Endothelial cell of umbilical vein (primary cell): ENCODE measurements at regions not wholly inside any gene's neighbourhood (a gene's known extent, or its start where the extent isn't known, plus 50 kb on each side); places are given as distances from the start of the nearest gene placed in this dataset.

Source experiments
- BruUV-seq: library from RNA; stranded (reverse); fragments of 400-500 nt; replicated peaks from 2 replicates; lab custom pipeline; 2021; lab: Mats Ljungman, UMichigan
- CTCF ChIA-PET: fragments of 300-600, 350-600 bp; sonication (Branson Sonifier 250); formaldehyde crosslinking; loops from one replicate; lab custom pipeline; 2021; ENCODE audit warnings: antibody characterized with exemption, inconsistent platforms; lab: Charles Lee
- POLR2A ChIA-PET: fragments of 300-600, 350-600 bp; sonication (Branson Sonifier 250); formaldehyde crosslinking; loops from one replicate; lab custom pipeline; 2021; ENCODE audit warnings: antibody characterized with exemption, inconsistent platforms; lab: Charles Lee
- DNase-seq: peaks from one replicate; pipeline ENCODE4 v3.0.0-alpha.2; 2011; ENCODE audit warnings: low read depth, low spot score
- FAIRE-seq: peaks from 2 replicates; lab custom pipeline; 2011; peaks lifted over from hg19 to GRCh38; lab: Jason Lieb, UNC
- H2AFZ ChIP-seq: 2 replicates; pipeline ENCODE4 v1.6.0; 2012; ENCODE audit warnings: low read depth, low read length, control low read depth, inconsistent platforms
- H3K27ac ChIP-seq: 2 replicates; pipeline ENCODE4 v1.5.1; 2011; ENCODE audit warnings: low read depth, mild to moderate bottlenecking, control low read depth, low read length, moderate library complexity; ENCODE audit not compliant: insufficient read depth
- H3K27me3 ChIP-seq, 2 experiments: 2 replicates each; pipeline versions ENCODE4 v1.6.0 to v1.6.1; 2011; ENCODE audit warnings: low read length in 2 of 2, mixed read lengths in 1 of 2; ENCODE audit not compliant: control insufficient read depth in 2 of 2, insufficient read depth in 2 of 2
- H3K36me3 ChIP-seq, 2 experiments: 2 replicates in 1 of 2; 3 replicates in 1 of 2; pipeline ENCODE4 v1.5.1; 2011; ENCODE audit warnings: low read length in 2 of 2, mild to moderate bottlenecking in 1 of 2, moderate library complexity in 1 of 2; ENCODE audit not compliant: control insufficient read depth in 2 of 2, insufficient read depth in 2 of 2; ENCODE audit errors: extremely low read depth in 1 of 2
- H3K4me1 ChIP-seq: 3 replicates; pipeline ENCODE4 v1.5.1; 2011; ENCODE audit warnings: mild to moderate bottlenecking, low read length; ENCODE audit not compliant: control insufficient read depth, insufficient read depth; ENCODE audit errors: extremely low read depth
- H3K4me2 ChIP-seq: 2 replicates; pipeline ENCODE4 v1.6.1; 2011; ENCODE audit warnings: low read length, control low read depth, mixed read lengths; ENCODE audit not compliant: insufficient read depth
- H3K4me3 ChIP-seq, 3 experiments: fragments of 200-600 bp in 1 of 3; sonication (generic), shearing (Covaris generic) in 1 of 3; replicated peaks in 1 of 3; 2 replicates each; pipeline ENCODE4 v1.5.1; 2011 to 2016; ENCODE audit warnings: control low read depth in 3 of 3, low read length in 3 of 3, mild to moderate bottlenecking in 2 of 3, inconsistent platforms in 1 of 3, low read depth in 1 of 3, moderate library complexity in 1 of 3; ENCODE audit not compliant: insufficient read depth in 1 of 3
- H3K79me2 ChIP-seq: 2 replicates; pipeline ENCODE4 v1.6.0; 2012; ENCODE audit warnings: low read length, inconsistent platforms; ENCODE audit not compliant: control insufficient read depth, insufficient read depth
- H3K9ac ChIP-seq: replicated peaks from 2 replicates; pipeline ENCODE3; 2011; ENCODE audit warnings: low read length, control low read depth; ENCODE audit not compliant: insufficient read depth; ENCODE audit errors: extremely low read depth
- H3K9me1 ChIP-seq: replicated peaks from 3 replicates; pipeline ENCODE4 v1.6.0; 2011; ENCODE audit warnings: mild to moderate bottlenecking, low read length; ENCODE audit not compliant: control insufficient read depth, insufficient read depth; ENCODE audit errors: extremely low read depth
- H3K9me3 ChIP-seq: replicated peaks from 2 replicates; pipeline ENCODE4 v1.5.1; 2012; ENCODE audit warnings: low read length, inconsistent platforms; ENCODE audit not compliant: control insufficient read depth, insufficient read depth
- H4K20me1 ChIP-seq: replicated peaks from 2 replicates; pipeline ENCODE3; 2011; ENCODE audit warnings: mild to moderate bottlenecking, low read length; ENCODE audit not compliant: control insufficient read depth, insufficient read depth; ENCODE audit errors: extremely low read depth
- EZH2 ChIP-seq: IDR thresholded peaks from 2 replicates; pipeline ENCODE4 v1.6.1; 2012; ENCODE audit warnings: borderline replicate concordance, low read depth, mild to moderate bottlenecking, moderate library complexity, low read length, inconsistent platforms; ENCODE audit not compliant: severe bottlenecking
- FOS ChIP-seq: IDR thresholded peaks from 2 replicates; pipeline ENCODE4 v1.6.1; 2011; ENCODE audit warnings: mild to moderate bottlenecking, low read length, moderate library complexity, borderline replicate concordance; ENCODE audit not compliant: insufficient read depth
- GATA2 ChIP-seq: IDR thresholded peaks from 2 replicates; pipeline ENCODE4 v1.7.0; 2011; ENCODE audit warnings: low read depth, mild to moderate bottlenecking, moderate library complexity, mixed read lengths, low read length; ENCODE audit not compliant: insufficient read length, insufficient read depth
- JUN ChIP-seq: IDR thresholded peaks from 2 replicates; pipeline ENCODE4 v1.6.1; 2011; ENCODE audit warnings: borderline replicate concordance, low read depth; ENCODE audit not compliant: insufficient read length, insufficient read depth
- MAX ChIP-seq: IDR thresholded peaks from 2 replicates; pipeline ENCODE4 v1.6.1; 2011; ENCODE audit not compliant: insufficient read depth, insufficient read length
- MYC ChIP-seq: IDR thresholded peaks from one replicate; pipeline ENCODE4 v1.6.1; 2011; ENCODE audit warnings: mild to moderate bottlenecking, low read depth, low read length
- POLR2A ChIP-seq: IDR thresholded peaks from 2 replicates; pipeline ENCODE4 v1.6.1; 2012; ENCODE audit warnings: low read depth, mild to moderate bottlenecking, control low read depth, low read length
- dilution Hi-C: fragments of 300-500 bp; cut with MboI; formaldehyde crosslinking; loops from one replicate; pipeline ENCODE4 v1.15.0; 2019; ENCODE audit warnings: low sequenced_read_pairs; ENCODE audit not compliant: extremely low pct_ligation_motif_present
- intact Hi-C: fragments of 100-400 bp; cut with micrococcal nuclease; formaldehyde crosslinking; loops from one replicate; pipeline ENCODE4 v1.10.0; 2022
- TF ChIP-seq, protein P1 (sequence below), 2 donors: IDR thresholded peaks; 1 replicate in 1 of 2; 2 replicates in 1 of 2; pipeline ENCODE4 v1.5.1; 2011; ENCODE audit warnings: low read length in 2 of 2, mild to moderate bottlenecking in 2 of 2, moderate library complexity in 2 of 2, control low read depth in 1 of 2, inconsistent platforms in 1 of 2, low read depth in 1 of 2; ENCODE audit not compliant: insufficient read depth in 1 of 2; ENCODE audit errors: extremely low read depth in 1 of 2

GRCh38 chr3:94481226-94481898, 418.5 kb downstream of the NSUN3 start:
- POLR2A ChIA-PET: no interaction called here
- no peak overlapping the region for H3K4me3 ChIP-seq
- dilution Hi-C loops: no loop called here

More at GRCh38 chr3:94481226-94481898, 418.5 kb downstream of the NSUN3 start:
- Histone ChIP-seq H3K36me3 (no peaks in the 10 kb centered on the region), H3K9me1 (no peaks in the 10 kb centered on the region), H4K20me1 (no peaks in the 10 kb centered on the region), H3K9ac (no peak overlapping the region), H3K27ac (no peak overlapping the region), H3K27me3 (no peaks in the 10 kb centered on the region), H3K79me2 (no peaks in the 10 kb centered on the region), H3K4me1 (no peaks in the 10 kb centered on the region), H2AFZ (no peak overlapping the region), H3K9me3 (no peaks in the 10 kb centered on the region), H3K4me2 (no peak overlapping the region)
- intact Hi-C loops: no loop called here
- BruUV-seq: no TSS peak
- FAIRE-seq: no peak
- no peak for DNase-seq
- TF ChIP-seq FOS (no peak), EZH2 (no peak), MAX (no peak), GATA2 (no peak), JUN (no peak), MYC (no peak), POLR2A (no peak)
- TF ChIP-seq, protein P1, sequence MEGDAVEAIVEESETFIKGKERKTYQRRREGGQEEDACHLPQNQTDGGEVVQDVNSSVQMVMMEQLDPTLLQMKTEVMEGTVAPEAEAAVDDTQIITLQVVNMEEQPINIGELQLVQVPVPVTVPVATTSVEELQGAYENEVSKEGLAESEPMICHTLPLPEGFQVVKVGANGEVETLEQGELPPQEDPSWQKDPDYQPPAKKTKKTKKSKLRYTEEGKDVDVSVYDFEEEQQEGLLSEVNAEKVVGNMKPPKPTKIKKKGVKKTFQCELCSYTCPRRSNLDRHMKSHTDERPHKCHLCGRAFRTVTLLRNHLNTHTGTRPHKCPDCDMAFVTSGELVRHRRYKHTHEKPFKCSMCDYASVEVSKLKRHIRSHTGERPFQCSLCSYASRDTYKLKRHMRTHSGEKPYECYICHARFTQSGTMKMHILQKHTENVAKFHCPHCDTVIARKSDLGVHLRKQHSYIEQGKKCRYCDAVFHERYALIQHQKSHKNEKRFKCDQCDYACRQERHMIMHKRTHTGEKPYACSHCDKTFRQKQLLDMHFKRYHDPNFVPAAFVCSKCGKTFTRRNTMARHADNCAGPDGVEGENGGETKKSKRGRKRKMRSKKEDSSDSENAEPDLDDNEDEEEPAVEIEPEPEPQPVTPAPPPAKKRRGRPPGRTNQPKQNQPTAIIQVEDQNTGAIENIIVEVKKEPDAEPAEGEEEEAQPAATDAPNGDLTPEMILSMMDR (IDR thresholded peaks at IDR 0.05; ENCODE audit: extremely low read depth in 1 of 2, insufficient read depth in 1 of 2, low read depth in 1 of 2, low read length in 2 of 2): no peak
- CTCF ChIA-PET: no interaction called here
